Umbilical cord (tissue), 1 donor: ENCODE measurements at regions not wholly inside any gene's neighbourhood (a gene's known extent, or its start where the extent isn't known, plus 50 kb on each side); places are given as distances from the start of the nearest gene placed in this dataset.
"Not testable (repeated sequence)": the region's sequence is repeated elsewhere in the genome, so short reads cannot be mapped to it uniquely, and the experiment has no call there.

ENCODE experiments used
- DNase-seq: peaks from one replicate; pipeline ENCODE4 v3.0.0-alpha.2; 2015; ENCODE audit warnings: low spot score

- not testable (repeated sequence) for DNase-seq
These were observed 147.6 kb upstream of the GALNT2 start for GRCh38 chr1:229919488-229919887.

GRCh38 chr1:229920683-229921082, 146.4 kb upstream of the GALNT2 start:
- DNase-seq, result no peak

- DNase-seq, result no peak
These were observed 144.8 kb upstream of the GALNT2 start for GRCh38 chr1:229922249-229922648.

- DNase-seq, result no peak
These were observed 142.4 kb upstream of the GALNT2 start for GRCh38 chr1:229924639-229925038.

- DNase-seq, result no peak
These were observed 138.3 kb upstream of the GALNT2 start for GRCh38 chr1:229928767-229929166.

GRCh38 chr1:229931751-229932150, 135.3 kb upstream of the GALNT2 start:
- DNase-seq, result not testable (repeated sequence)

GRCh38 chr1:229935157-229935556, 131.9 kb upstream of the GALNT2 start:
- not testable (repeated sequence) for DNase-seq

- no peak for DNase-seq
These were observed 128.5 kb upstream of the GALNT2 start for GRCh38 chr1:229938551-229938950.

GRCh38 chr1:229940684-229941083, 126.4 kb upstream of the GALNT2 start:
- peak; percentile 54 for DNase-seq

GRCh38 chr1:229941160-229941559, 125.9 kb upstream of the GALNT2 start:
- DNase-seq, result no peak

GRCh38 chr1:229941831-229942230, 125.2 kb upstream of the GALNT2 start:
- no peak for DNase-seq

- no peak for DNase-seq
These were observed 124.5 kb upstream of the GALNT2 start for GRCh38 chr1:229942501-229942900.

GRCh38 chr1:229943148-229943714, 123.8 kb upstream of the GALNT2 start:
- DNase-seq, result no peak

GRCh38 chr1:229943988-229944743, 122.9 kb upstream of the GALNT2 start:
- no peak for DNase-seq

- DNase-seq, result no peak
These were observed 121.2 kb upstream of the GALNT2 start for GRCh38 chr1:229945795-229946194.

- peak; percentile 48 for DNase-seq
These were observed 119.1 kb upstream of the GALNT2 start for GRCh38 chr1:229947968-229948367.

GRCh38 chr1:229948438-229948837, 118.6 kb upstream of the GALNT2 start:
- DNase-seq, result no peak

GRCh38 chr1:229949500-229949899, 117.5 kb upstream of the GALNT2 start:
- no peak for DNase-seq

GRCh38 chr1:229950020-229950419, 117.0 kb upstream of the GALNT2 start:
- no peak for DNase-seq

- no peak for DNase-seq
These were observed 116.1 kb upstream of the GALNT2 start for GRCh38 chr1:229950908-229951307.

GRCh38 chr1:229951856-229952534, 115.0 kb upstream of the GALNT2 start:
- DNase-seq, result no peak

- no peak for DNase-seq
These were observed 114.1 kb upstream of the GALNT2 start for GRCh38 chr1:229952670-229953520.
